ENCODE measurements at regions not wholly inside any gene's neighbourhood (a gene's known extent, or its start where the extent isn't known, plus 50 kb on each side); places are given as distances from the start of the nearest gene placed in this dataset.

GRCh38 chr1:83495560-83495959 lies 503.4 kb downstream of the TTLL7 start:
- Histone ChIP-seq H2BK5ac (ENCODE audit: low read depth, low read length, poor library complexity, severe bottlenecking) (no peak overlapping the region), H3K79me1 (ENCODE audit: low read depth in 1 of 2, low read length in 2 of 2) (no peaks in the 10 kb centered on the region), H3K27ac (ENCODE audit: insufficient read depth, low read length) (no peak overlapping the region), H3K18ac (ENCODE audit: low read depth, low read length) (no peak overlapping the region), H3K14ac (replicated peaks; ENCODE audit: low read depth, low read length) (no peak overlapping the region), H2BK120ac (ENCODE audit: low read depth, low read length) (no peak overlapping the region), H2BK20ac (ENCODE audit: low read depth, low read length) (no peak overlapping the region), H3K9me3 (ENCODE audit: control insufficient read depth, insufficient read depth, low read length) (no peaks in the 10 kb centered on the region), H3K9ac (ENCODE audit: low read depth, low read length) (no peak overlapping the region), H3K9me1 (ENCODE audit: insufficient read depth, low read length) (no peaks in the 10 kb centered on the region), H3K4me2 (ENCODE audit: low read depth, low read length) (no peak overlapping the region), H3K4me3 (ENCODE audit: insufficient read depth, low read depth, low read length) (no peak overlapping the region), H3K56ac (ENCODE audit: extremely low read depth, insufficient read depth, low read length) (no peak overlapping the region), H2AK9ac (replicated peaks; ENCODE audit: low read depth, low read length, poor library complexity) (no peak overlapping the region), H3K23ac (ENCODE audit: low read depth, low read length) (no peak overlapping the region), H3K4me1 (ENCODE audit: control insufficient read depth, insufficient read depth, low read length) (no peaks in the 10 kb centered on the region), H4K8ac (ENCODE audit: low read depth in 2 of 2, low read length in 2 of 2) (no peak overlapping the region), H2BK15ac (ENCODE audit: low read depth, low read length) (no peak overlapping the region), H4K91ac (ENCODE audit: insufficient read depth, low read depth, low read length) (no peak overlapping the region), H2AFZ (replicated peaks; ENCODE audit: low read length, poor library complexity) (no peak overlapping the region), H2AK5ac (ENCODE audit: low read depth, low read length) (no peak overlapping the region), H3K36me3 (ENCODE audit: control insufficient read depth, insufficient read depth, low read length) (no peaks in the 10 kb centered on the region), H4K5ac (ENCODE audit: low read depth, low read length) (no peak overlapping the region), H3K27me3 (ENCODE audit: control insufficient read depth, insufficient read depth, low read length) (no peaks in the 10 kb centered on the region), H4K20me1 (ENCODE audit: insufficient read depth, low read length) (no peaks in the 10 kb centered on the region), H3K4ac (ENCODE audit: low read depth, low read length) (no peak overlapping the region)
- ATAC-seq (ENCODE audit: low read depth), result no peak
- ChIA-PET POLR2A (ENCODE audit: unreplicated experiment) (no interaction called here), CTCF (no interaction called here)
- TF ChIP-seq SMC3 (IDR thresholded peaks at IDR 0.05; ENCODE audit: low read depth, low read length) (no peak), CHD1 (IDR thresholded peaks at IDR 0.05; ENCODE audit: low read depth, low read length) (no peak), USF2 (IDR thresholded peaks at IDR 0.05; ENCODE audit: low read depth, low read length) (no peak), RFX5 (IDR thresholded peaks at IDR 0.05; ENCODE audit: low read depth, low read length) (no peak), CTCF (conservative IDR thresholded peaks at IDR 0.05; ENCODE audit: low read depth, low read length) (no peak), RCOR1 (IDR thresholded peaks at IDR 0.05; ENCODE audit: insufficient replicate concordance, low read length) (no peak), NFE2L2 (IDR thresholded peaks at IDR 0.05; ENCODE audit: low read depth, low read length) (no peak), MAZ (IDR thresholded peaks at IDR 0.05; ENCODE audit: borderline replicate concordance, low read depth, low read length) (no peak)
- intact Hi-C loops (cut with micrococcal nuclease) (no loop called here), dilution Hi-C loops (cut with HindIII; ENCODE audit: low sequenced_read_pairs, unreplicated experiment) (no loop called here), in situ Hi-C loops (cut with MboI; ENCODE audit: low sequenced_read_pairs) (no loop called here)
- DNase-seq, result no peak
- no TSS peak for BruUV-seq (replicated peaks)
- WGBS, 2 experiments (ENCODE audit: extremely low coverage in 2 of 2, insufficient read length in 1 of 2), result 100% methylated on average over 1 of the region's 9 CpGs; no CpG with 5 or more reads in 1 of the 2 experiments
